Mesothelial cell of epicardium (in vitro differentiated cells): ENCODE measurements at regions not wholly inside any gene's neighbourhood (a gene's known extent, or its start where the extent isn't known, plus 50 kb on each side); places are given as distances from the start of the nearest gene placed in this dataset.

Source experiments
- DNase-seq, 2 experiments: peaks; one replicate each; pipeline ENCODE4 v3.0.0; 2021; ENCODE audit warnings: low spot score in 2 of 2; ENCODE audit not compliant: unreplicated experiment in 2 of 2
- H3K27ac Mint-ChIP-seq: 2 replicates; pipeline ENCODE4 v1.8.0; 2021; ENCODE audit warnings: mixed read lengths
- H3K27me3 Mint-ChIP-seq: 2 replicates; pipeline ENCODE4 v1.8.0; 2021; ENCODE audit warnings: low read depth, mixed read lengths
- H3K36me3 Mint-ChIP-seq: 2 replicates; pipeline ENCODE4 v1.8.0; 2021; ENCODE audit warnings: mixed read lengths
- H3K4me1 Mint-ChIP-seq: 2 replicates; pipeline ENCODE4 v1.8.0; 2021; ENCODE audit warnings: mixed read lengths
- H3K4me3 Mint-ChIP-seq: 2 replicates; pipeline ENCODE4 v1.8.0; 2021; ENCODE audit warnings: mild to moderate bottlenecking, moderate library complexity, mixed read lengths
- H3K9me3 Mint-ChIP-seq: 2 replicates; pipeline ENCODE4 v1.8.0; 2021; ENCODE audit warnings: mixed read lengths
- TF ChIP-seq, protein P1 (sequence below): fragments of 200-600 bp; sonication (generic); IDR thresholded peaks from one replicate; pipeline ENCODE4 v1.5.0; 2021; ENCODE audit warnings: antibody characterized with exemption; ENCODE audit not compliant: unreplicated experiment

DNA sequence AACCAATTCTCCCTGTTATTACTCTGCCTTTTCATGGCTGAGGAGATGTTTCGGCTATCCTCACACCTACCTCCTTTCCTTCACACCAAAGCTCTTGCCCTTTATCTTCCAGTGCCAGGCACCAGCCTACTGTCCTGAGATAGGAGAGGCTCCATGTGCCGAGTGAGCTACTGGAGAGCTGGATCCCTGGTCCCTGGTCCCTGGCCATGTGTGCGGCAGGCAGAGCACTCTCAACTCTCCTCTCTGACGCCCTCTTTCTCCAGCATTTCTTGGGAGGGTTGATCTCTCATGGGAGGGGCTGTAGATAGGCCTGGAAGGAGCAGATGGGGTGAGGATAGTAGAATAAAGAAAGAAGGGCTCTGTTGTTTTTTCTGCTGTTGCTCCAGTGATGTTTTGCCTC lies 277.1 kb upstream of the UMPS start:
- peaks cover 19% of the 10 kb centered on the region for H3K36me3 Mint-ChIP-seq
- no peaks in the 10 kb centered on the region for H3K27me3 Mint-ChIP-seq
- TF ChIP-seq, protein P1, sequence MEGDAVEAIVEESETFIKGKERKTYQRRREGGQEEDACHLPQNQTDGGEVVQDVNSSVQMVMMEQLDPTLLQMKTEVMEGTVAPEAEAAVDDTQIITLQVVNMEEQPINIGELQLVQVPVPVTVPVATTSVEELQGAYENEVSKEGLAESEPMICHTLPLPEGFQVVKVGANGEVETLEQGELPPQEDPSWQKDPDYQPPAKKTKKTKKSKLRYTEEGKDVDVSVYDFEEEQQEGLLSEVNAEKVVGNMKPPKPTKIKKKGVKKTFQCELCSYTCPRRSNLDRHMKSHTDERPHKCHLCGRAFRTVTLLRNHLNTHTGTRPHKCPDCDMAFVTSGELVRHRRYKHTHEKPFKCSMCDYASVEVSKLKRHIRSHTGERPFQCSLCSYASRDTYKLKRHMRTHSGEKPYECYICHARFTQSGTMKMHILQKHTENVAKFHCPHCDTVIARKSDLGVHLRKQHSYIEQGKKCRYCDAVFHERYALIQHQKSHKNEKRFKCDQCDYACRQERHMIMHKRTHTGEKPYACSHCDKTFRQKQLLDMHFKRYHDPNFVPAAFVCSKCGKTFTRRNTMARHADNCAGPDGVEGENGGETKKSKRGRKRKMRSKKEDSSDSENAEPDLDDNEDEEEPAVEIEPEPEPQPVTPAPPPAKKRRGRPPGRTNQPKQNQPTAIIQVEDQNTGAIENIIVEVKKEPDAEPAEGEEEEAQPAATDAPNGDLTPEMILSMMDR, result no peak
- H3K9me3 Mint-ChIP-seq, result peaks cover 4% of the 10 kb centered on the region
- no peak for DNase-seq
- H3K4me1 Mint-ChIP-seq, result no peaks in the 10 kb centered on the region
- H3K4me3 Mint-ChIP-seq, result no peak overlapping the region
- H3K27ac Mint-ChIP-seq, result no peak overlapping the region

DNA sequence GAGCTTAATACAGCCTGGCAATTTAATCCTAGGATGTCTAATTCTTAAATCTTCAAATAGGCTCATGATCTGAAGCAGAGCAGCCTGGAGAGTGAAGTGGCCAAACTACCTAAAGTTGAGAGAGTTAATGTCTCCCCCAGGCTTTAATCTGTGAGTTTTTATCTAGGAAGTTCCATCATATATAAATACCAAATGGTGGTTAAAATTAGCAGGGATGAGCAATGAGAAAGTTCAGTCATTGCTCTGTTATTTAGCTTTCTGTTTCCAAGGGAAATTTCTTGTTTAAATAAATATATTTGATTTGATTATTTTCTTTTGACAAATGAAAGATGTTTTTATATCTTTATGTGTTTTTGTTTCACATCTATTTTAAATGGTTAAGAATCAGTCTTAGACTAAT lies 274.4 kb upstream of the UMPS start:
- peaks cover 13% of the 10 kb centered on the region for H3K36me3 Mint-ChIP-seq
- H3K4me3 Mint-ChIP-seq, result no peak overlapping the region
- TF ChIP-seq, protein P1, result no peak
- no peaks in the 10 kb centered on the region for H3K4me1 Mint-ChIP-seq
- no peak overlapping the region for H3K27ac Mint-ChIP-seq
- no peak for DNase-seq
- no peaks in the 10 kb centered on the region for H3K9me3 Mint-ChIP-seq
- no peaks in the 10 kb centered on the region for H3K27me3 Mint-ChIP-seq

DNA sequence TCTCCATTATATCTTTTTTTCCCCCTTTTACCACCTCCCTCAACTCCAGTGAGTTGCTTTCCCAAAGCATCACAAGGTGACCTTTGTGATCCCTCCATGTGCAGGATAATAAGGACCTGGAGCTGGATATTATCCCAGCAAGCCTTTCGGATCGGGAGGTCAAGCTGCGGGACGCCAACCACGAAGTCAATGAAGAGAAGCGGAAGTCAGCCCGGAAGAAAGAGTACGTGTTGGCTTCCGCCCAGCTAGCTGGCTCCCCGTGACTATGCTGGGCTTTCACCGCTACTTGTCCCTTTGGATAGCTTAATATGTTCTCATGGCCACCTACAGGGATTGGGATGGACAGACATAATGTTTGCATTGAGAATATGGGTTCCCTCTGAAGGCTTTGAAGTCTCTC lies 273.7 kb upstream of the UMPS start:
- Mint-ChIP-seq H3K36me3 (peaks cover 12% of the 10 kb centered on the region), H3K27me3 (no peaks in the 10 kb centered on the region), H3K9me3 (no peaks in the 10 kb centered on the region), H3K4me1 (peaks cover 3% of the 10 kb centered on the region), H3K27ac (no peak overlapping the region), H3K4me3 (no peak overlapping the region)
- DNase-seq, result no peak
- TF ChIP-seq, protein P1, result no peak

DNA sequence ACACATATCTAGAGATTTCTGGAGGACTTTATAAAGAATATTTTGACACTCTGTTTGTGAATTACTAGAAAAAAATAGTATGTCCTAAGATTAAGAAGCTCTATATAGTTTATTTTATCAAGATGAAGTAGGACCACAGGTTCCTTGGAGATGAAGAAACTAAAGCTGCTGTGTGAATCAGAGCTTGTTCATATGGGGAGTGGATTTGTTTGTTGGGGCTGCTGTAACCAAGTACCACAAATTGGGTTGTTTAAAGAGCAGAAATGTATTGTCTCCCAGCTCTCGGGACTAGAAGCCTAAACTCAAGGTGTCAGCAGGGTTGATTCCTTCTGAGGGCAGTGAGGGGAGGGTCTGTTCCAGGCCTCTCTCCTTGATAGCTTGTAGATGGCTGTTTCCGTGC lies 270.6 kb upstream of the UMPS start:
- TF ChIP-seq, protein P1, result no peak
- H3K27me3 Mint-ChIP-seq, result no peaks in the 10 kb centered on the region
- no peak overlapping the region for H3K4me3 Mint-ChIP-seq
- peaks cover 19% of the 10 kb centered on the region for H3K36me3 Mint-ChIP-seq
- DNase-seq, result no peak
- H3K4me1 Mint-ChIP-seq, result peaks cover 4% of the 10 kb centered on the region
- H3K27ac Mint-ChIP-seq, result no peak overlapping the region
- H3K9me3 Mint-ChIP-seq, result no peaks in the 10 kb centered on the region

DNA sequence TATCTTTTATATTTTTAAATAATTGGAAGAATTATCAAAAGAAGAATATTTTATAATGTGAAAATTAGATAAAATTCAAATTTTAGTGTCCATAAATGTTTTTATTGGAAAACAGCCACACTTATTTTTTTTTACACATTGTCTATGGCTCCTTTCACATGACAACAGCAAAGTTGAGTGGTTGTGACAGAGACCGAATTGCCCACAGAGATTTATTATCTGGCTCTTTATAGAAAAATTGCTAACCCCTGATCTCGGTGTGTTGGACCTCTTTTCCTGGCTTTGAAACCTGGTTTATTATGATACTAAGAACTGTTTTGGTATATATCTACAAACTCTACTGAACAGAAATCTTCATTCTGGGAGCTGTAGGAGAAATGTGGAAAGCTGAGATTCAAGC lies 269.1 kb upstream of the UMPS start:
- DNase-seq, result no peak
- H3K27me3 Mint-ChIP-seq, result no peaks in the 10 kb centered on the region
- H3K36me3 Mint-ChIP-seq, result peaks cover 19% of the 10 kb centered on the region
- H3K4me1 Mint-ChIP-seq, result peaks cover 4% of the 10 kb centered on the region
- no peak overlapping the region for H3K4me3 Mint-ChIP-seq
- TF ChIP-seq, protein P1, result no peak
- H3K27ac Mint-ChIP-seq, result no peak overlapping the region
- no peaks in the 10 kb centered on the region for H3K9me3 Mint-ChIP-seq
